ENCODE measurements at regions not wholly inside any gene's neighbourhood (a gene's known extent, or its start where the extent isn't known, plus 50 kb on each side); places are given as distances from the start of the nearest gene placed in this dataset.

- Histone ChIP-seq H3K27ac (no peak overlapping the region), H3K36me3 (ENCODE audit: insufficient read depth, low read length) (no peaks in the 10 kb centered on the region), H3K9ac (ENCODE audit: insufficient read length) (no peak overlapping the region), H3K9me3 (ENCODE audit: low read depth, low read length) (no peaks in the 10 kb centered on the region), H3K4me3 (no peak overlapping the region)
- no peak for DNase-seq (ENCODE audit: low read depth, low spot score)
- no peak for TF ChIP-seq EZH2 (IDR thresholded peaks at IDR 0.05)
- no peak for TF ChIP-seq FOXP2 (optimal IDR thresholded peaks at IDR 0.05; ENCODE audit: control extremely low read depth, extremely low read length, insufficient read depth)
- TF ChIP-seq POLR2AphosphoS5 (IDR thresholded peaks at IDR 0.05; ENCODE audit: borderline replicate concordance, low read depth, low read length): no peak
These were observed 61.7 kb downstream of the KCNJ2 start for GRCh38 chr17:70230850-70231640.

- Histone ChIP-seq H3K9ac (ENCODE audit: insufficient read length) (no peak overlapping the region), H3K36me3 (ENCODE audit: insufficient read depth, low read length) (no peaks in the 10 kb centered on the region), H3K4me3 (no peak overlapping the region), H3K9me3 (ENCODE audit: low read depth, low read length) (no peaks in the 10 kb centered on the region), H3K27ac (no peak overlapping the region)
- DNase-seq (ENCODE audit: low read depth, low spot score): no peak
- TF ChIP-seq POLR2AphosphoS5 (IDR thresholded peaks at IDR 0.05; ENCODE audit: borderline replicate concordance, low read depth, low read length) (no peak), FOXP2 (optimal IDR thresholded peaks at IDR 0.05; ENCODE audit: control extremely low read depth, extremely low read length, insufficient read depth) (no peak), EZH2 (IDR thresholded peaks at IDR 0.05) (no peak)
These were observed 63.1 kb downstream of the KCNJ2 start for GRCh38 chr17:70232466-70232865.

- TF ChIP-seq POLR2AphosphoS5 (IDR thresholded peaks at IDR 0.05; ENCODE audit: borderline replicate concordance, low read depth, low read length) (no peak), FOXP2 (optimal IDR thresholded peaks at IDR 0.05; ENCODE audit: control extremely low read depth, extremely low read length, insufficient read depth) (no peak), EZH2 (IDR thresholded peaks at IDR 0.05) (no peak)
- Histone ChIP-seq H3K9ac (ENCODE audit: insufficient read length) (no peak overlapping the region), H3K36me3 (ENCODE audit: insufficient read depth, low read length) (no peaks in the 10 kb centered on the region), H3K9me3 (ENCODE audit: low read depth, low read length) (no peaks in the 10 kb centered on the region), H3K27ac (no peak overlapping the region), H3K4me3 (no peak overlapping the region)
- no peak for DNase-seq (ENCODE audit: low read depth, low spot score)
These were observed 65.9 kb downstream of the KCNJ2 start for GRCh38 chr17:70235252-70235651.

- Histone ChIP-seq H3K9me3 (ENCODE audit: low read depth, low read length) (no peaks in the 10 kb centered on the region), H3K9ac (ENCODE audit: insufficient read length) (no peak overlapping the region), H3K27ac (no peak overlapping the region), H3K36me3 (ENCODE audit: insufficient read depth, low read length) (no peaks in the 10 kb centered on the region), H3K4me3 (no peak overlapping the region)
- no peak for DNase-seq (ENCODE audit: low read depth, low spot score)
- TF ChIP-seq EZH2 (IDR thresholded peaks at IDR 0.05) (no peak), POLR2AphosphoS5 (IDR thresholded peaks at IDR 0.05; ENCODE audit: borderline replicate concordance, low read depth, low read length) (no peak), FOXP2 (optimal IDR thresholded peaks at IDR 0.05; ENCODE audit: control extremely low read depth, extremely low read length, insufficient read depth) (no peak)
These were observed 68.9 kb downstream of the KCNJ2 start for GRCh38 chr17:70238228-70238627.

GRCh38 chr17:70238646-70239045 is 69.3 kb downstream of the KCNJ2 start:
- TF ChIP-seq POLR2AphosphoS5 (IDR thresholded peaks at IDR 0.05; ENCODE audit: borderline replicate concordance, low read depth, low read length) (no peak), EZH2 (IDR thresholded peaks at IDR 0.05) (no peak), FOXP2 (optimal IDR thresholded peaks at IDR 0.05; ENCODE audit: control extremely low read depth, extremely low read length, insufficient read depth) (no peak)
- Histone ChIP-seq H3K27ac (no peak overlapping the region), H3K9me3 (ENCODE audit: low read depth, low read length) (no peaks in the 10 kb centered on the region), H3K36me3 (ENCODE audit: insufficient read depth, low read length) (no peaks in the 10 kb centered on the region), H3K4me3 (no peak overlapping the region), H3K9ac (ENCODE audit: insufficient read length) (no peak overlapping the region)
- DNase-seq (ENCODE audit: low read depth, low spot score): no peak

GRCh38 chr17:70239391-70239826 is 70.1 kb downstream of the KCNJ2 start:
- no peak overlapping the region for H3K9ac ChIP-seq (ENCODE audit: insufficient read length)
- no peak for DNase-seq (ENCODE audit: low read depth, low spot score)
- no peak overlapping the region for H3K4me3 ChIP-seq
- TF ChIP-seq EZH2 (IDR thresholded peaks at IDR 0.05): no peak
- no peak for TF ChIP-seq POLR2AphosphoS5 (IDR thresholded peaks at IDR 0.05; ENCODE audit: borderline replicate concordance, low read depth, low read length)
- no peak for TF ChIP-seq FOXP2 (optimal IDR thresholded peaks at IDR 0.05; ENCODE audit: control extremely low read depth, extremely low read length, insufficient read depth)
- H3K27ac ChIP-seq: no peak overlapping the region
- H3K9me3 ChIP-seq (ENCODE audit: low read depth, low read length): no peaks in the 10 kb centered on the region
- no peaks in the 10 kb centered on the region for H3K36me3 ChIP-seq (ENCODE audit: insufficient read depth, low read length)

GRCh38 chr17:70241071-70241470 is 71.7 kb downstream of the KCNJ2 start:
- Histone ChIP-seq H3K36me3 (ENCODE audit: insufficient read depth, low read length) (no peaks in the 10 kb centered on the region), H3K27ac (no peak overlapping the region), H3K9ac (ENCODE audit: insufficient read length) (no peak overlapping the region), H3K9me3 (ENCODE audit: low read depth, low read length) (no peaks in the 10 kb centered on the region), H3K4me3 (no peak overlapping the region)
- no peak for DNase-seq (ENCODE audit: low read depth, low spot score)
- no peak for TF ChIP-seq POLR2AphosphoS5 (IDR thresholded peaks at IDR 0.05; ENCODE audit: borderline replicate concordance, low read depth, low read length)

- no peak overlapping the region for H3K9ac ChIP-seq (ENCODE audit: insufficient read length)
- no peak for DNase-seq (ENCODE audit: low read depth, low spot score)
- H3K27ac ChIP-seq: no peak overlapping the region
- H3K36me3 ChIP-seq (ENCODE audit: insufficient read depth, low read length): no peaks in the 10 kb centered on the region
- no peak overlapping the region for H3K4me3 ChIP-seq
- TF ChIP-seq FOXP2 (optimal IDR thresholded peaks at IDR 0.05; ENCODE audit: control extremely low read depth, extremely low read length, insufficient read depth) (no peak), POLR2AphosphoS5 (IDR thresholded peaks at IDR 0.05; ENCODE audit: borderline replicate concordance, low read depth, low read length) (no peak), EZH2 (IDR thresholded peaks at IDR 0.05) (no peak)
- H3K9me3 ChIP-seq (ENCODE audit: low read depth, low read length): no peaks in the 10 kb centered on the region
These were observed 73.6 kb downstream of the KCNJ2 start for GRCh38 chr17:70242781-70243437.
